ENCODE measurements at regions not wholly inside any gene's neighbourhood (a gene's known extent, or its start where the extent isn't known, plus 50 kb on each side); places are given as distances from the start of the nearest gene placed in this dataset.

- H3K4me3 ChIP-seq (ENCODE audit: low read depth, low read length): no peak overlapping the region
- DNase-seq (ENCODE audit: low read depth): no peak
- no peak for TF ChIP-seq CTCF (IDR thresholded peaks at IDR 0.05; ENCODE audit: insufficient read depth, low read length)
These were observed 76.8 kb upstream of the CD93 start for GRCh38 chr20:23162887-23163286.

- TF ChIP-seq CTCF (IDR thresholded peaks at IDR 0.05; ENCODE audit: insufficient read depth, low read length): no peak
- peak; percentile 60 for DNase-seq (ENCODE audit: low read depth)
- no peak overlapping the region for H3K4me3 ChIP-seq (ENCODE audit: low read depth, low read length)
These were observed 76.0 kb upstream of the CD93 start for GRCh38 chr20:23161968-23162696.

GRCh38 chr20:23161244-23161891 lies 75.2 kb upstream of the CD93 start:
- TF ChIP-seq CTCF (IDR thresholded peaks at IDR 0.05; ENCODE audit: insufficient read depth, low read length): no peak
- no peak overlapping the region for H3K4me3 ChIP-seq (ENCODE audit: low read depth, low read length)
- DNase-seq (ENCODE audit: low read depth): no peak

- DNase-seq (ENCODE audit: low read depth): peak; percentile 55
- no peak for TF ChIP-seq CTCF (IDR thresholded peaks at IDR 0.05; ENCODE audit: insufficient read depth, low read length)
- H3K4me3 ChIP-seq (ENCODE audit: low read depth, low read length): no peak overlapping the region
These were observed 74.6 kb upstream of the CD93 start for GRCh38 chr20:23160536-23161243.

GRCh38 chr20:23159947-23160318 lies 73.8 kb upstream of the CD93 start:
- no peak for TF ChIP-seq CTCF (IDR thresholded peaks at IDR 0.05; ENCODE audit: insufficient read depth, low read length)
- H3K4me3 ChIP-seq (ENCODE audit: low read depth, low read length): no peak overlapping the region
- DNase-seq (ENCODE audit: low read depth): peak; percentile 62

GRCh38 chr20:23159256-23159946 lies 73.3 kb upstream of the CD93 start:
- no peak for TF ChIP-seq CTCF (IDR thresholded peaks at IDR 0.05; ENCODE audit: insufficient read depth, low read length)
- DNase-seq (ENCODE audit: low read depth): no peak
- no peak overlapping the region for H3K4me3 ChIP-seq (ENCODE audit: low read depth, low read length)
